ENCODE measurements at regions not wholly inside any gene's neighbourhood (a gene's known extent, or its start where the extent isn't known, plus 50 kb on each side); places are given as distances from the start of the nearest gene placed in this dataset.

GRCh38 chr5:36390640-36391039 is 88.9 kb upstream of the RANBP3L start:
- no peak for DNase-seq
- Histone ChIP-seq H3K27me3 (ENCODE audit: control insufficient read depth, insufficient read depth, low read length) (peaks cover 14% of the 10 kb centered on the region), H2AK5ac (ENCODE audit: low read depth, low read length) (no peak overlapping the region), H3K9me1 (ENCODE audit: insufficient read depth, low read length) (no peaks in the 10 kb centered on the region), H3K79me1 (ENCODE audit: low read depth in 1 of 2, low read length in 2 of 2) (no peaks in the 10 kb centered on the region), H2BK5ac (ENCODE audit: low read depth, low read length, poor library complexity, severe bottlenecking) (no peak overlapping the region), H3K4me1 (ENCODE audit: control insufficient read depth, insufficient read depth, low read length) (no peaks in the 10 kb centered on the region), H2BK15ac (ENCODE audit: low read depth, low read length) (no peak overlapping the region), H3K4me3 (ENCODE audit: insufficient read depth, low read depth, low read length) (no peak overlapping the region), H2BK20ac (ENCODE audit: low read depth, low read length) (no peak overlapping the region), H2BK120ac (ENCODE audit: low read depth, low read length) (no peak overlapping the region), H3K18ac (ENCODE audit: low read depth, low read length) (no peak overlapping the region), H3K9me3 (ENCODE audit: control insufficient read depth, insufficient read depth, low read length) (no peaks in the 10 kb centered on the region), H4K20me1 (ENCODE audit: insufficient read depth, low read length) (no peaks in the 10 kb centered on the region), H4K5ac (ENCODE audit: low read depth, low read length) (no peak overlapping the region), H4K91ac (ENCODE audit: insufficient read depth, low read depth, low read length) (no peak overlapping the region), H3K27ac (ENCODE audit: insufficient read depth, low read length) (no peak overlapping the region), H3K36me3 (ENCODE audit: control insufficient read depth, insufficient read depth, low read length) (no peaks in the 10 kb centered on the region), H3K9ac (ENCODE audit: low read depth, low read length) (no peak overlapping the region), H3K4ac (ENCODE audit: low read depth, low read length) (no peak overlapping the region), H3K56ac (ENCODE audit: extremely low read depth, insufficient read depth, low read length) (no peak overlapping the region), H4K8ac (ENCODE audit: low read depth in 2 of 2, low read length in 2 of 2) (no peak overlapping the region), H3K14ac (replicated peaks; ENCODE audit: low read depth, low read length) (no peak overlapping the region), H3K23ac (ENCODE audit: low read depth, low read length) (no peak overlapping the region), H2AFZ (replicated peaks; ENCODE audit: low read length, poor library complexity) (no peak overlapping the region), H3K4me2 (ENCODE audit: low read depth, low read length) (no peak overlapping the region), H2AK9ac (replicated peaks; ENCODE audit: low read depth, low read length, poor library complexity) (no peak overlapping the region)
- dilution Hi-C loops (cut with HindIII; ENCODE audit: low sequenced_read_pairs, unreplicated experiment) (no loop called here), intact Hi-C loops (cut with micrococcal nuclease) (loop anchor here (10.0 kb wide), 1 partner anchor 216 kb away; no protein-coding TSS in a partner anchor), in situ Hi-C loops (cut with MboI; ENCODE audit: low sequenced_read_pairs) (no loop called here)
- ATAC-seq (ENCODE audit: low read depth): no peak
- TF ChIP-seq FOS (IDR thresholded peaks at IDR 0.05; ENCODE audit: low read depth, low read length) (no peak), RFX5 (IDR thresholded peaks at IDR 0.05; ENCODE audit: low read depth, low read length) (no peak), MAFK (IDR thresholded peaks at IDR 0.05; ENCODE audit: low read depth, low read length) (no peak), USF2 (IDR thresholded peaks at IDR 0.05; ENCODE audit: low read depth, low read length) (no peak), RAD21 (IDR thresholded peaks at IDR 0.05; ENCODE audit: low read length) (no peak), ELK1 (IDR thresholded peaks at IDR 0.05; ENCODE audit: borderline replicate concordance, low read depth, low read length) (no peak), RCOR1 (IDR thresholded peaks at IDR 0.05; ENCODE audit: insufficient replicate concordance, low read length) (no peak), CEBPB (IDR thresholded peaks at IDR 0.05; ENCODE audit: low read depth, low read length) (no peak), MXI1 (IDR thresholded peaks at IDR 0.05; ENCODE audit: borderline replicate concordance, low read depth, low read length) (no peak)
- CTCF ChIA-PET: no interaction called here
- 33% methylated on average over 1 of the region's 9 CpGs; no CpG with 5 or more reads in 1 of the 2 experiments for WGBS, 2 experiments (ENCODE audit: extremely low coverage in 2 of 2, insufficient read length in 1 of 2)
- BruUV-seq (replicated peaks): no TSS peak
- POLR2A ChIA-PET (ENCODE audit: unreplicated experiment): no interaction called here

All from IMR-90 (cell line).